Type B pancreatic cell (in vitro differentiated cells): ENCODE measurements at regions not wholly inside any gene's neighbourhood (a gene's known extent, or its start where the extent isn't known, plus 50 kb on each side); places are given as distances from the start of the nearest gene placed in this dataset.

Experiments used
- DNase-seq: peaks from one replicate; pipeline ENCODE4 v3.0.0; 2021; ENCODE audit warnings: mixed read lengths; ENCODE audit not compliant: unreplicated experiment; ENCODE audit errors: extremely low spot score
- H3K27ac Mint-ChIP-seq: 2 replicates; pipeline ENCODE4 v1.8.0; 2021; ENCODE audit warnings: mild to moderate bottlenecking, mixed read lengths
- H3K27me3 Mint-ChIP-seq: 2 replicates; pipeline ENCODE4 v1.8.0; 2021; ENCODE audit warnings: mixed read lengths
- H3K36me3 Mint-ChIP-seq: 2 replicates; pipeline ENCODE4 v1.8.0; 2021; ENCODE audit warnings: mixed read lengths
- H3K4me1 Mint-ChIP-seq: one replicate; pipeline ENCODE4 v1.8.0; 2021; ENCODE audit warnings: mixed read lengths; ENCODE audit not compliant: unreplicated experiment
- H3K4me3 Mint-ChIP-seq: 2 replicates; pipeline ENCODE4 v1.8.0; 2021; ENCODE audit warnings: mild to moderate bottlenecking, mixed read lengths
- H3K9me3 Mint-ChIP-seq: 2 replicates; pipeline ENCODE4 v1.8.0; 2021; ENCODE audit warnings: mixed read lengths
- CTCF ChIP-seq: fragments of 200-600 bp; sonication (generic); conservative IDR thresholded peaks from 2 replicates; pipeline ENCODE4 v1.5.0; 2021; ENCODE audit warnings: antibody characterized with exemption, mild to moderate bottlenecking

GRCh38 chr1:95966866-95967265 is 732.9 kb downstream of the RWDD3 start:
- Mint-ChIP-seq H3K27ac (no peak overlapping the region), H3K36me3 (no peaks in the 10 kb centered on the region), H3K9me3 (no peaks in the 10 kb centered on the region), H3K4me3 (no peak overlapping the region), H3K4me1 (peaks cover 3% of the 10 kb centered on the region), H3K27me3 (no peaks in the 10 kb centered on the region)
- no peak for DNase-seq
- TF ChIP-seq CTCF = no peak

DNA sequence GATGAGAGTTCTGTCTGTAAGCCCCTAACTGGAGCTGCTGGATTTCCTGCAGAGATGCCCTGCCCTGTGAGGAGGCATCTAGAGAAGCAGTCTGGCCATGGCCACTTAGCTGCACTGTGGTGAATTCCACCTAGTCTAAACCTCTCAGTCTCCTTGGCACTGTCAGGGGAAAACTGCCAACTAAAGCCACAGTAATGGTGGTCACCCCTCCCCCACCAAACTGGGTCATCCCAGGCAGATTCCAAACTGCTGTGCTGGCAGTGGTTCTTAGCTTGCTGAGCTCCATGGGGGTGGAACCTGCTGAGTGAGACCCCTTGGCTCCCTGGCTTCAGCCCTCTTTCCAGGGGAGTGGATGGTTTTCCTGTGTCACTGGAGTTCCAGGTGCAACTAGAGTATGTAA is 740.6 kb downstream of the RWDD3 start:
- Mint-ChIP-seq H3K4me3 (no peak overlapping the region), H3K9me3 (no peaks in the 10 kb centered on the region), H3K27me3 (no peaks in the 10 kb centered on the region), H3K4me1 (no peaks in the 10 kb centered on the region), H3K36me3 (no peaks in the 10 kb centered on the region), H3K27ac (no peak overlapping the region)
- TF ChIP-seq CTCF = no peak
- DNase-seq = no peak

DNA sequence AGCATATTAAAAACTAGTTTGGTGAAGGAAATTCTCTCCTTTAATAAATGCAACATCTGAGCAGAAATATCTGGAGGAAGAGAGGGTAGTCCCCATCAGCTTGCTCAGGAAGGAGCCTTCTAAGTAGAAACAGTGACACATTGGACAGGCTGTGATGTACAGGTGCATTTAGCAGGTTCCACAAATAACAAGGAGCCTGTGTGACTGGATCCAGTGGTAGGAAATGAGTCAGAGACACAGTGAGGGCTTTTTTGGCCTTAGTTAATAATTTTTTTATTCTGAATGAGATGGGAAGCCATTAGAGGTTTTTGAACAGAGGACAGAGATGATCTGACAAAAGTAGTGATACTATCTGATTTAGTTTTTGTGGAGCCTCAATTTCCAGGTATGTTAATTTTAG is 738.9 kb upstream of the PTBP2 start:
- Mint-ChIP-seq H3K4me3 (no peak overlapping the region), H3K27ac (no peak overlapping the region), H3K36me3 (no peaks in the 10 kb centered on the region), H3K4me1 (peaks cover 7% of the 10 kb centered on the region), H3K27me3 (no peaks in the 10 kb centered on the region), H3K9me3 (no peaks in the 10 kb centered on the region)
- no peak for DNase-seq
- no peak for TF ChIP-seq CTCF

DNA sequence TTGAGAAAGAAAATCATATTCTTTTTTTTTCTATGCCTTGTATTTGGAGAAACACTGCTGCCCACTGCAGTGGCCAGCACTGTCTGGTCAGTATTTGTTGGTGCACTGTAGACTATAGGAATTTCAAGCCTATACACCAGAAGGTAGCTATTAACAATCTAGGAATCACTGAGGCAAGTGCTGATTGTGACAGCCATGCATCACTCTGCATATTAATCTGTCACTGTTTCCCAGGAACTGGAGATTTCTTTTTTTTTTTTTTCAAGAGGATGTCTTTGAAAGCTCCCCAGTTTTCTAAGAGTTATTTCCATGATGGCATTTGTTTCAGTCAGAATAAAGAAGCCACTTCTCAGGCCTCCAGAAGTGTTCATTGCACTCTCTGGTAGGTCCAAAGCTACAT is 737.8 kb upstream of the PTBP2 start:
- Mint-ChIP-seq H3K9me3 (no peaks in the 10 kb centered on the region), H3K36me3 (no peaks in the 10 kb centered on the region), H3K27me3 (no peaks in the 10 kb centered on the region), H3K27ac (no peak overlapping the region), H3K4me1 (peaks cover 7% of the 10 kb centered on the region), H3K4me3 (no peak overlapping the region)
- TF ChIP-seq CTCF = no peak
- no peak for DNase-seq

DNA sequence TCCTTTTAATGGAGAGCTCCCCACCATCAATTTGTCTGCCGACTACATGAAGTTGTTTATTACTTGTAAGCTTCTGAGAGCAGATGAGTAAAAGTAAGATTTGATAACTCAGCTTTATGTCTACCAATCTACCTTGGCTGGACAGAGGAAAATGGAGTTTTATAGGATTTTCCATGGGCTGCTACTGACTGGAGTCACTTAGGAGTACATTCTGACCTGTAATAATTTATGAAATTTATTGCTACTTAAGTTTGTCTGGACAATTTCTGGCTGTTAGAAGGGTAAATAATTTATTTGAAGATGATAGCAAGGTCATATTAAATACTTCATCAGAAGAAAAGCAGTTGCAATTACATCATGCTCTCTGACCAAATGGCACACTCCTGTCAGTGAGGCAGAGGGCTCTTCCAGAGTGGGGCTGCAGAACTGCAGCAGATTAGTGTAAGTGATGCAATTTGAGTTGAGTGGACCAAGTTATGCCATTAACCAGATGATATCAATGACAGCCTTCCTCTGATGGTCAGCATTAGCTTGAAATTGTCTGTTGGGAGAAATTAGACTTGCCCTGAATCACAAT is 736.7 kb upstream of the PTBP2 start:
- no peak overlapping the region for H3K27ac Mint-ChIP-seq
- no peak overlapping the region for H3K4me3 Mint-ChIP-seq
- no peaks in the 10 kb centered on the region for H3K27me3 Mint-ChIP-seq
- TF ChIP-seq CTCF = no peak
- no peaks in the 10 kb centered on the region for H3K36me3 Mint-ChIP-seq
- DNase-seq = no peak
- H3K9me3 Mint-ChIP-seq = no peaks in the 10 kb centered on the region
- peaks cover 7% of the 10 kb centered on the region for H3K4me1 Mint-ChIP-seq

GRCh38 chr1:95990033-95990432 is 731.6 kb upstream of the PTBP2 start:
- TF ChIP-seq CTCF = no peak
- Mint-ChIP-seq H3K4me3 (no peak overlapping the region), H3K27ac (no peak overlapping the region), H3K4me1 (peaks cover 2% of the 10 kb centered on the region), H3K27me3 (no peaks in the 10 kb centered on the region), H3K9me3 (no peaks in the 10 kb centered on the region), H3K36me3 (no peaks in the 10 kb centered on the region)
- no peak for DNase-seq
